Upper lobe of left lung (tissue), 6 donors: ENCODE measurements at regions not wholly inside any gene's neighbourhood (a gene's known extent, or its start where the extent isn't known, plus 50 kb on each side); places are given as distances from the start of the nearest gene placed in this dataset.

Experiments used
- ATAC-seq, 2 donors: fragments of 200-7000 bp; cut with Tn5 transposase; one replicate each; pipeline ENCODE4 v1.9.1; 2022; ENCODE audit warnings: mild to moderate bottlenecking in 2 of 2, moderate library complexity in 2 of 2; ENCODE audit not compliant: low FRiP score in 2 of 2
- DNase-seq, 2 donors: peaks; one replicate each; pipeline ENCODE4 v3.0.0-alpha.2; 2019 to 2020
- H3K27ac ChIP-seq, 4 donors: fragments of 200-600 bp; sonication (generic); one replicate each; pipeline ENCODE4 v1.5.1; 2016 to 2019
- H3K27me3 ChIP-seq, 4 donors: fragments of 200-600 bp; sonication (generic); one replicate each; pipeline ENCODE4 v1.5.1; 2017 to 2019
- H3K36me3 ChIP-seq, 4 donors: fragments of 200-600 bp; sonication (generic); one replicate each; pipeline ENCODE4 v1.5.1; 2016 to 2019
- H3K4me1 ChIP-seq, 4 donors: fragments of 200-600 bp; sonication (generic); one replicate each; pipeline ENCODE4 v1.5.1; 2018 to 2019
- H3K4me3 ChIP-seq, 4 donors: fragments of 200-600 bp; sonication (generic); one replicate each; pipeline ENCODE4 v1.5.1; 2017 to 2019; ENCODE audit warnings: mild to moderate bottlenecking in 2 of 4, moderate library complexity in 1 of 4
- H3K9me3 ChIP-seq, 4 donors: fragments of 200-600 bp; sonication (generic); one replicate each; pipeline ENCODE4 v1.5.1; 2018 to 2019
- EP300 ChIP-seq, 4 donors: sonication (generic); formaldehyde crosslinking; IDR thresholded peaks; one replicate each; pipeline ENCODE4 v1.5.1; 2017; ENCODE audit warnings: antibody characterized with exemption in 4 of 4, control low read depth in 2 of 4
- POLR2A ChIP-seq, 4 donors: fragments of 450-650 bp; IDR thresholded peaks; one replicate each; pipeline ENCODE4 v1.5.1; 2016 to 2017; ENCODE audit warnings: antibody characterized with exemption in 4 of 4, mild to moderate bottlenecking in 2 of 4
- POLR2AphosphoS5 ChIP-seq, 2 donors: sonication (generic); formaldehyde crosslinking; IDR thresholded peaks; one replicate each; pipeline ENCODE4 v1.5.1; 2017; ENCODE audit warnings: antibody characterized with exemption in 2 of 2
- WGBS, 2 donors: methylation state at CpG; one replicate each; pipeline ENCODE4 v1.1.5; 2017 to 2018; 5-methylcytosine and 5-hydroxymethylcytosine counted together
- TF ChIP-seq, protein P1 (sequence below), 6 experiments: fragments of 450-650 bp in 4 of 6; fragments of 200-600 bp in 2 of 6; sonication (generic) in 2 of 6; IDR thresholded peaks; one replicate each; pipeline ENCODE4 v1.5.1; 2016 to 2019; ENCODE audit warnings: antibody characterized with exemption in 6 of 6
- donor health status: DM: no; HTN: no; CAD: no; lungs with moderate emphysema.
- donor health status: DM: no; HTN: yes; CAD: no; lungs with severe emphysema.

GRCh38 chr11:45063669-45064068 is 82.8 kb upstream of the PRDM11 start:
- peaks cover 0 to 2% (median 0%) of the 10 kb centered on the region in 4 donors for H3K4me1 ChIP-seq
- DNase-seq, result no peak
- H3K36me3 ChIP-seq, result no peaks in the 10 kb centered on the region
- H3K9me3 ChIP-seq, result peaks cover 0 to 7% (median 0%) of the 10 kb centered on the region in 4 donors
- H3K27ac ChIP-seq, result no peak overlapping the region
- no peaks in the 10 kb centered on the region for H3K27me3 ChIP-seq
- no peak for ATAC-seq
- WGBS, 2 donors, result 96% methylated on average over 1 of the region's 1 CpG
- no peak for TF ChIP-seq POLR2AphosphoS5 (IDR thresholded peaks at IDR 0.05)
- TF ChIP-seq, protein P1, sequence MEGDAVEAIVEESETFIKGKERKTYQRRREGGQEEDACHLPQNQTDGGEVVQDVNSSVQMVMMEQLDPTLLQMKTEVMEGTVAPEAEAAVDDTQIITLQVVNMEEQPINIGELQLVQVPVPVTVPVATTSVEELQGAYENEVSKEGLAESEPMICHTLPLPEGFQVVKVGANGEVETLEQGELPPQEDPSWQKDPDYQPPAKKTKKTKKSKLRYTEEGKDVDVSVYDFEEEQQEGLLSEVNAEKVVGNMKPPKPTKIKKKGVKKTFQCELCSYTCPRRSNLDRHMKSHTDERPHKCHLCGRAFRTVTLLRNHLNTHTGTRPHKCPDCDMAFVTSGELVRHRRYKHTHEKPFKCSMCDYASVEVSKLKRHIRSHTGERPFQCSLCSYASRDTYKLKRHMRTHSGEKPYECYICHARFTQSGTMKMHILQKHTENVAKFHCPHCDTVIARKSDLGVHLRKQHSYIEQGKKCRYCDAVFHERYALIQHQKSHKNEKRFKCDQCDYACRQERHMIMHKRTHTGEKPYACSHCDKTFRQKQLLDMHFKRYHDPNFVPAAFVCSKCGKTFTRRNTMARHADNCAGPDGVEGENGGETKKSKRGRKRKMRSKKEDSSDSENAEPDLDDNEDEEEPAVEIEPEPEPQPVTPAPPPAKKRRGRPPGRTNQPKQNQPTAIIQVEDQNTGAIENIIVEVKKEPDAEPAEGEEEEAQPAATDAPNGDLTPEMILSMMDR (IDR thresholded peaks at IDR 0.05), result no peak
- no peak for TF ChIP-seq EP300 (IDR thresholded peaks at IDR 0.05)
- TF ChIP-seq POLR2A (IDR thresholded peaks at IDR 0.05), result no peak
- no peak overlapping the region for H3K4me3 ChIP-seq

- no peak overlapping the region for H3K4me3 ChIP-seq
- no peak for TF ChIP-seq POLR2A (IDR thresholded peaks at IDR 0.05)
- no peak for TF ChIP-seq EP300 (IDR thresholded peaks at IDR 0.05)
- TF ChIP-seq POLR2AphosphoS5 (IDR thresholded peaks at IDR 0.05), result no peak
- TF ChIP-seq, protein P1 (IDR thresholded peaks at IDR 0.05), result no peak
- ATAC-seq (no peak), DNase-seq (no peak)
- no peak overlapping the region for H3K27ac ChIP-seq
- H3K27me3 ChIP-seq, result no peaks in the 10 kb centered on the region
- 92 to 100% methylated on average over 1 of the region's 1 CpG for WGBS, 2 donors
- no peaks in the 10 kb centered on the region for H3K36me3 ChIP-seq
- H3K4me1 ChIP-seq, result no peaks in the 10 kb centered on the region
- peaks cover 0 to 7% (median 0%) of the 10 kb centered on the region in 4 donors for H3K9me3 ChIP-seq
These were observed 78.5 kb upstream of the PRDM11 start for GRCh38 chr11:45067966-45068365.

GRCh38 chr11:45071232-45071631 is 75.2 kb upstream of the PRDM11 start:
- no peak overlapping the region for H3K4me3 ChIP-seq
- H3K36me3 ChIP-seq, result no peaks in the 10 kb centered on the region
- TF ChIP-seq EP300 (IDR thresholded peaks at IDR 0.05) (no peak), POLR2A (IDR thresholded peaks at IDR 0.05) (no peak), POLR2AphosphoS5 (IDR thresholded peaks at IDR 0.05) (no peak)
- TF ChIP-seq, protein P1 (IDR thresholded peaks at IDR 0.05), result no peak
- no peak for DNase-seq
- H3K27me3 ChIP-seq, result no peaks in the 10 kb centered on the region
- H3K4me1 ChIP-seq, result peaks cover 0 to 4% (median 0%) of the 10 kb centered on the region in 4 donors
- 89 to 100% methylated on average over 1 of the region's 1 CpG for WGBS, 2 donors
- no peak overlapping the region for H3K27ac ChIP-seq
- no peak for ATAC-seq
- no peaks in the 10 kb centered on the region for H3K9me3 ChIP-seq

DNA sequence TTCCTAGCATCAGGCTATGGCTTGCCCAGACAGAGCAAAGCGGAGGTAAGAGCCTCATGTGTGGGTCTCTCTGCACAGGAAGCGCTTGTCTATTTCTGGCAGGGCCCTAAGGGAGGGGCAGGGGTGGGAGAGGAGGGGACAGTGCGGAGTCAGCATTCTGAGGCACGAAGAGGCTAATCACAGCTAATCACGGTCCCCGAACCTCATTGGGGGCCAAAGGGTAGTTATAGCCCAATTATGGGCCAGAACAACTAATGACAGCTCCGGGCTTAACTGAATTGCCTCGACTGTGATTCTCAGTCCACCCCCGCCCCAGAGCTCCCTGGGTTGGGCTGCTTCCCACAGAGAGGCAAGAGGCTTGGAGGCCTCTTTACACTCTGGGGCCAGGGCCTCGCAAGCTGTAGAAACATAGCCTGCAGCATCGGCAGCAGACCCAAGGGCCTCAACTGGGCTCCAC is 72.7 kb upstream of the PRDM11 start:
- no peaks in the 10 kb centered on the region for H3K9me3 ChIP-seq
- TF ChIP-seq EP300 (IDR thresholded peaks at IDR 0.05) (no peak), POLR2A (IDR thresholded peaks at IDR 0.05) (no peak), POLR2AphosphoS5 (IDR thresholded peaks at IDR 0.05) (no peak)
- TF ChIP-seq, protein P1 (IDR thresholded peaks at IDR 0.05), result no peak
- no peaks in the 10 kb centered on the region for H3K27me3 ChIP-seq
- H3K36me3 ChIP-seq, result no peaks in the 10 kb centered on the region
- no peak for ATAC-seq
- WGBS, 2 donors, result 65 to 66% methylated on average over 9 to 10 of the region's 11 CpGs
- peaks cover 0 to 4% (median 0%) of the 10 kb centered on the region in 4 donors for H3K4me1 ChIP-seq
- no peak overlapping the region for H3K4me3 ChIP-seq
- H3K27ac ChIP-seq, result no peak overlapping the region
- DNase-seq, result no peak

DNA sequence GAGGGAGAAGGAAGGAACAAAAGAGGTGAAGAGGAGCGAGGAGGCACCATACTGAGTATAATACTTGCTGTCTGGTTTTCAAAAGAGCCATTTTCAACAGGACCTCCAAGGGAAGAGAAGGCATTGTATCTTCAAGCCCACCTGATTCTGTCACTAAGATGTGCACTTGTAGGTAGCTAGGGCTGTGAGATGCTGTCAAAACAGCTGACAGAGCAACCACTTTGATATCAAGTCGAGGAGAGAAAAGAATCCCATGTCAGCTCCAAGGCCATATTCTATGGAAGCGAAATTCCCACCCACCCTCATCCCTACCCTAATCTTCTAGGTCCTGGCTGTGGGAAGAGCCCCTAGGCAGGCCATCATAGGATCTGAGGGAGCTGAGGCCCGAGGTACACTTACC is 70.9 kb upstream of the PRDM11 start:
- ATAC-seq (no peak), DNase-seq (no peak)
- no peaks in the 10 kb centered on the region for H3K36me3 ChIP-seq
- no peaks in the 10 kb centered on the region for H3K27me3 ChIP-seq
- H3K9me3 ChIP-seq, result no peaks in the 10 kb centered on the region
- H3K27ac ChIP-seq, result no peak overlapping the region
- H3K4me3 ChIP-seq, result no peak overlapping the region
- 84 to 87% methylated on average over 4 of the region's 4 CpGs for WGBS, 2 donors
- TF ChIP-seq POLR2AphosphoS5 (IDR thresholded peaks at IDR 0.05) (no peak), EP300 (IDR thresholded peaks at IDR 0.05) (no peak), POLR2A (IDR thresholded peaks at IDR 0.05) (no peak)
- TF ChIP-seq, protein P1 (IDR thresholded peaks at IDR 0.05), result no peak
- peaks cover 14 to 17% (median 16%) of the 10 kb centered on the region in 4 donors for H3K4me1 ChIP-seq
